ENCODE measurements at regions not wholly inside any gene's neighbourhood (a gene's known extent, or its start where the extent isn't known, plus 50 kb on each side); places are given as distances from the start of the nearest gene placed in this dataset.

DNA sequence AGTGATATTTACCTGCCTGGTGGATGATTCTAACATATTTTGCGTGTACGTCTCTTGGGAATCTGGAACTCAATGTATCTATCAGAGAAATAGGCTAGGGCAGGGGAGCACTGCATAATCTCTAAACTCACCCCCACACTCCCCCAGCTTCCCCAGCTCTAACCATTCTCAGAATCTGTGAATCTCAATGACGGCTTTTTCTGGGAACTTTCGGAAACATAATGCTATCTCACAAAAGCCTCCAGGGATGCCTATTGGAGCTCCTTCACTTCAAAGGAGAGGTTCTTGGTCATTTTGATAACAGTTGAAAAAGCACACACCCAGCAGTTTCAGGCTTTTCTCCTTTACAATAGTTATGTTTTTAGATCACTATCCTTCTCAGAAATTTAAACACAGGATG is 113.8 kb upstream of the MAGI3 start:
- DNase-seq: no peak
- Histone ChIP-seq H3K27me3 (replicated peaks; ENCODE audit: insufficient read depth, low read length) (no peaks in the 10 kb centered on the region), H3K36me3 (replicated peaks; ENCODE audit: insufficient read depth, low read length) (no peaks in the 10 kb centered on the region), H3K27ac (ENCODE audit: low read length) (no peak overlapping the region), H3K9me2 (replicated peaks; ENCODE audit: insufficient read depth, low read length) (no peaks in the 10 kb centered on the region), H2AFZ (ENCODE audit: low read length) (no peak overlapping the region), H3K4me3 (ENCODE audit: low read length) (no peak overlapping the region), H4K20me1 (ENCODE audit: insufficient read depth, low read length) (no peaks in the 10 kb centered on the region), H3K9me3 (replicated peaks; ENCODE audit: insufficient read depth, low read length) (no peaks in the 10 kb centered on the region), H3K79me2 (ENCODE audit: low read length) (no peaks in the 10 kb centered on the region), H3K9ac (ENCODE audit: low read length) (no peak overlapping the region), H3K4me2 (ENCODE audit: low read depth, low read length) (no peak overlapping the region), H3F3A (ENCODE audit: insufficient read depth, low read length) (no peaks in the 10 kb centered on the region), H3K4me1 (ENCODE audit: low read length) (no peaks in the 10 kb centered on the region)
- TF ChIP-seq EZH2 (optimal IDR thresholded peaks at IDR 0.05; ENCODE audit: low read depth, low read length): no peak
- no peak for TF ChIP-seq EZH2phosphoT487 (IDR thresholded peaks at IDR 0.05; ENCODE audit: low read length)
- TF ChIP-seq, protein P1, sequence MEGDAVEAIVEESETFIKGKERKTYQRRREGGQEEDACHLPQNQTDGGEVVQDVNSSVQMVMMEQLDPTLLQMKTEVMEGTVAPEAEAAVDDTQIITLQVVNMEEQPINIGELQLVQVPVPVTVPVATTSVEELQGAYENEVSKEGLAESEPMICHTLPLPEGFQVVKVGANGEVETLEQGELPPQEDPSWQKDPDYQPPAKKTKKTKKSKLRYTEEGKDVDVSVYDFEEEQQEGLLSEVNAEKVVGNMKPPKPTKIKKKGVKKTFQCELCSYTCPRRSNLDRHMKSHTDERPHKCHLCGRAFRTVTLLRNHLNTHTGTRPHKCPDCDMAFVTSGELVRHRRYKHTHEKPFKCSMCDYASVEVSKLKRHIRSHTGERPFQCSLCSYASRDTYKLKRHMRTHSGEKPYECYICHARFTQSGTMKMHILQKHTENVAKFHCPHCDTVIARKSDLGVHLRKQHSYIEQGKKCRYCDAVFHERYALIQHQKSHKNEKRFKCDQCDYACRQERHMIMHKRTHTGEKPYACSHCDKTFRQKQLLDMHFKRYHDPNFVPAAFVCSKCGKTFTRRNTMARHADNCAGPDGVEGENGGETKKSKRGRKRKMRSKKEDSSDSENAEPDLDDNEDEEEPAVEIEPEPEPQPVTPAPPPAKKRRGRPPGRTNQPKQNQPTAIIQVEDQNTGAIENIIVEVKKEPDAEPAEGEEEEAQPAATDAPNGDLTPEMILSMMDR (IDR thresholded peaks at IDR 0.05; ENCODE audit: low read length): no peak

DNA sequence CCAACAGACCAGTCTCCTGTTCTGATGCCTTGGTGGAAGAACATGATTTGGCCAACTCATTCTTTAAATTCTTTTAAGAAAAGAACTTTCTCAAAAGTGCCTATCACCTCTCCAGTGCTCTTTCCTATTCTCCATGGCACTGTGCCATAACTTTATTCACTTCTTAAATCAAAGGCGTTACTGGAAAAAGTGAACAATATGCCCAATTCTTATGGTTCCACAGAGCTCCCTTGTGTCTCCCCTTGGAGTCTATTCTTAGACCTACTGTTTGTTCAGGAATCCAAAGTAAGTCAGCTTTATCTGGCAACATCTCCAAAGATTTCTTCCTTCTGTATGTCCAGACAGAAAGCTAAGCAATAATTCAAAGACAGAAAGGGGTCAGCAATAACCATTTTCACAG is 111.9 kb upstream of the MAGI3 start:
- no peak overlapping the region for H3K4me3 ChIP-seq (ENCODE audit: low read length)
- H3K4me1 ChIP-seq (ENCODE audit: low read length): no peaks in the 10 kb centered on the region
- TF ChIP-seq EZH2 (optimal IDR thresholded peaks at IDR 0.05; ENCODE audit: low read depth, low read length): no peak
- TF ChIP-seq, protein P1 (IDR thresholded peaks at IDR 0.05; ENCODE audit: low read length): no peak
- no peak for TF ChIP-seq EZH2phosphoT487 (IDR thresholded peaks at IDR 0.05; ENCODE audit: low read length)
- no peak overlapping the region for H3K4me2 ChIP-seq (ENCODE audit: low read depth, low read length)
- no peaks in the 10 kb centered on the region for H3K27me3 ChIP-seq (replicated peaks; ENCODE audit: insufficient read depth, low read length)
- no peak overlapping the region for H3K9ac ChIP-seq (ENCODE audit: low read length)
- no peaks in the 10 kb centered on the region for H3K36me3 ChIP-seq (replicated peaks; ENCODE audit: insufficient read depth, low read length)
- H3K9me2 ChIP-seq (replicated peaks; ENCODE audit: insufficient read depth, low read length): no peaks in the 10 kb centered on the region
- H3K27ac ChIP-seq (ENCODE audit: low read length): no peak overlapping the region
- H4K20me1 ChIP-seq (ENCODE audit: insufficient read depth, low read length): no peaks in the 10 kb centered on the region
- H2AFZ ChIP-seq (ENCODE audit: low read length): no peak overlapping the region
- H3F3A ChIP-seq (ENCODE audit: insufficient read depth, low read length): no peaks in the 10 kb centered on the region
- H3K79me2 ChIP-seq (ENCODE audit: low read length): no peaks in the 10 kb centered on the region
- no peaks in the 10 kb centered on the region for H3K9me3 ChIP-seq (replicated peaks; ENCODE audit: insufficient read depth, low read length)
- no peak for DNase-seq

- Histone ChIP-seq H3K9me3 (replicated peaks; ENCODE audit: insufficient read depth, low read length) (no peaks in the 10 kb centered on the region), H3K4me3 (ENCODE audit: low read length) (no peak overlapping the region), H3K79me2 (ENCODE audit: low read length) (no peaks in the 10 kb centered on the region), H3K4me2 (ENCODE audit: low read depth, low read length) (no peak overlapping the region), H3K9me2 (replicated peaks; ENCODE audit: insufficient read depth, low read length) (no peaks in the 10 kb centered on the region), H3K9ac (ENCODE audit: low read length) (no peak overlapping the region), H3K27ac (ENCODE audit: low read length) (no peak overlapping the region), H3F3A (ENCODE audit: insufficient read depth, low read length) (no peaks in the 10 kb centered on the region), H3K27me3 (replicated peaks; ENCODE audit: insufficient read depth, low read length) (no peaks in the 10 kb centered on the region), H2AFZ (ENCODE audit: low read length) (no peak overlapping the region), H4K20me1 (ENCODE audit: insufficient read depth, low read length) (no peaks in the 10 kb centered on the region), H3K4me1 (ENCODE audit: low read length) (no peaks in the 10 kb centered on the region), H3K36me3 (replicated peaks; ENCODE audit: insufficient read depth, low read length) (no peaks in the 10 kb centered on the region)
- DNase-seq: no peak
- no peak for TF ChIP-seq EZH2 (optimal IDR thresholded peaks at IDR 0.05; ENCODE audit: low read depth, low read length)
- no peak for TF ChIP-seq EZH2phosphoT487 (IDR thresholded peaks at IDR 0.05; ENCODE audit: low read length)
- TF ChIP-seq, protein P1 (IDR thresholded peaks at IDR 0.05; ENCODE audit: low read length): no peak
Measured at GRCh38 chr1:113278777-113279176, 111.5 kb upstream of the MAGI3 start.
